ENCODE measurements at regions not wholly inside any gene's neighbourhood (a gene's known extent, or its start where the extent isn't known, plus 50 kb on each side); places are given as distances from the start of the nearest gene placed in this dataset.

GRCh38 chr12:67837876-67838275, 151.4 kb upstream of the IFNG-AS1 start:
- H3K27ac ChIP-seq (replicated peaks; ENCODE audit: low read length): no peak overlapping the region

GRCh38 chr12:67842124-67842523, 147.1 kb upstream of the IFNG-AS1 start:
- Histone ChIP-seq H4K91ac (ENCODE audit: low read depth, low read length, poor library complexity) (no peak overlapping the region), H2BK15ac (ENCODE audit: low read length) (no peak overlapping the region), H2AK5ac (ENCODE audit: low read depth, low read length) (no peak overlapping the region), H3K27ac (replicated peaks; ENCODE audit: low read length) (no peak overlapping the region), H2BK5ac (ENCODE audit: low read length) (no peak overlapping the region), H4K8ac (ENCODE audit: low read depth, low read length) (no peak overlapping the region), H3K79me1 (ENCODE audit: low read depth, low read length) (no peaks in the 10 kb centered on the region), H3K4me2 (ENCODE audit: insufficient read depth, low read length, poor library complexity, severe bottlenecking) (no peak overlapping the region), H3K18ac (ENCODE audit: low read length) (no peak overlapping the region), H3K23ac (ENCODE audit: low read depth, low read length, poor library complexity) (no peak overlapping the region), H3K4me1 (ENCODE audit: control insufficient read depth in 2 of 2, insufficient read depth in 1 of 2, low read depth in 1 of 2, low read length in 2 of 2) (no peaks in the 10 kb centered on the region), H2BK12ac (ENCODE audit: low read length) (no peak overlapping the region), H3K36me3 (replicated peaks in 1 of 2; ENCODE audit: control insufficient read depth in 2 of 2, insufficient read depth in 2 of 2, low read length in 2 of 2) (no peaks in the 10 kb centered on the region), H3K4ac (ENCODE audit: low read length) (no peak overlapping the region), H3K4me3 (ENCODE audit: low read length in 2 of 2) (no peak overlapping the region), H2BK120ac (ENCODE audit: low read depth, low read length) (no peak overlapping the region), H3K27me3 (ENCODE audit: control insufficient read depth in 3 of 3, insufficient read depth in 3 of 3, low read depth in 1 of 3, low read length in 3 of 3) (no peaks in the 10 kb centered on the region), H3K9me3 (replicated peaks in 1 of 2; ENCODE audit: control insufficient read depth in 2 of 2, insufficient read depth in 1 of 2, low read depth in 1 of 2, low read length in 2 of 2) (peaks cover 0 to 2% of the 10 kb centered on the region in 2 donors), H3K9ac (ENCODE audit: low read depth, low read length, poor library complexity) (no peak overlapping the region), H3K14ac (ENCODE audit: low read length) (no peak overlapping the region), H2AFZ (ENCODE audit: low read length) (no peak overlapping the region)
- no peak for DNase-seq (ENCODE audit: low spot score)
- WGBS, 2 donors (ENCODE audit: extremely low coverage in 2 of 2, insufficient read length in 2 of 2, insufficient replicate concordance in 1 of 2): no CpG with 5 or more reads among the region's 2 CpGs

More at GRCh38 chr12:67837876-67838275, 151.4 kb upstream of the IFNG-AS1 start:
- DNase-seq (ENCODE audit: low spot score): no peak
- WGBS, 2 donors (ENCODE audit: extremely low coverage in 2 of 2, insufficient read length in 2 of 2, insufficient replicate concordance in 1 of 2): no CpG with 5 or more reads among the region's 1 CpG
- H3K9ac ChIP-seq (ENCODE audit: low read depth, low read length, poor library complexity): no peak overlapping the region
- H3K4me3 ChIP-seq (ENCODE audit: low read length in 2 of 2): no peak overlapping the region
- no peak overlapping the region for H3K14ac ChIP-seq (ENCODE audit: low read length)
- no peak overlapping the region for H3K4me2 ChIP-seq (ENCODE audit: insufficient read depth, low read length, poor library complexity, severe bottlenecking)
- no peak overlapping the region for H2BK120ac ChIP-seq (ENCODE audit: low read depth, low read length)
- H3K4me1 ChIP-seq (ENCODE audit: control insufficient read depth in 2 of 2, insufficient read depth in 1 of 2, low read depth in 1 of 2, low read length in 2 of 2): no peaks in the 10 kb centered on the region
- H3K9me3 ChIP-seq (replicated peaks in 1 of 2; ENCODE audit: control insufficient read depth in 2 of 2, insufficient read depth in 1 of 2, low read depth in 1 of 2, low read length in 2 of 2): peaks cover 0 to 2% of the 10 kb centered on the region in 2 donors
- no peaks in the 10 kb centered on the region for H3K36me3 ChIP-seq (replicated peaks in 1 of 2; ENCODE audit: control insufficient read depth in 2 of 2, insufficient read depth in 2 of 2, low read length in 2 of 2)
- H2AFZ ChIP-seq (ENCODE audit: low read length): no peak overlapping the region
- no peak overlapping the region for H2BK12ac ChIP-seq (ENCODE audit: low read length)
- H3K18ac ChIP-seq (ENCODE audit: low read length): no peak overlapping the region
- no peak overlapping the region for H2BK5ac ChIP-seq (ENCODE audit: low read length)
- H3K79me1 ChIP-seq (ENCODE audit: low read depth, low read length): no peaks in the 10 kb centered on the region
- no peaks in the 10 kb centered on the region for H3K27me3 ChIP-seq (ENCODE audit: control insufficient read depth in 3 of 3, insufficient read depth in 3 of 3, low read depth in 1 of 3, low read length in 3 of 3)
- H4K91ac ChIP-seq (ENCODE audit: low read depth, low read length, poor library complexity): no peak overlapping the region
- H3K4ac ChIP-seq (ENCODE audit: low read length): no peak overlapping the region
- no peak overlapping the region for H4K8ac ChIP-seq (ENCODE audit: low read depth, low read length)
- H2BK15ac ChIP-seq (ENCODE audit: low read length): no peak overlapping the region
- H2AK5ac ChIP-seq (ENCODE audit: low read depth, low read length): no peak overlapping the region
- H3K23ac ChIP-seq (ENCODE audit: low read depth, low read length, poor library complexity): no peak overlapping the region

- H2BK120ac ChIP-seq (ENCODE audit: low read depth, low read length): no peak overlapping the region
- no peak overlapping the region for H3K4me3 ChIP-seq (ENCODE audit: low read length in 2 of 2)
- no peaks in the 10 kb centered on the region for H3K4me1 ChIP-seq (ENCODE audit: control insufficient read depth in 2 of 2, insufficient read depth in 1 of 2, low read depth in 1 of 2, low read length in 2 of 2)
- H2AK5ac ChIP-seq (ENCODE audit: low read depth, low read length): no peak overlapping the region
- H3K27ac ChIP-seq (replicated peaks; ENCODE audit: low read length): no peak overlapping the region
- no peak overlapping the region for H2BK15ac ChIP-seq (ENCODE audit: low read length)
- H3K23ac ChIP-seq (ENCODE audit: low read depth, low read length, poor library complexity): no peak overlapping the region
- no peak overlapping the region for H3K9ac ChIP-seq (ENCODE audit: low read depth, low read length, poor library complexity)
- no peak overlapping the region for H2BK5ac ChIP-seq (ENCODE audit: low read length)
- H4K8ac ChIP-seq (ENCODE audit: low read depth, low read length): no peak overlapping the region
- no peak overlapping the region for H3K4me2 ChIP-seq (ENCODE audit: insufficient read depth, low read length, poor library complexity, severe bottlenecking)
- no peaks in the 10 kb centered on the region for H3K79me1 ChIP-seq (ENCODE audit: low read depth, low read length)
- no peaks in the 10 kb centered on the region for H3K27me3 ChIP-seq (ENCODE audit: control insufficient read depth in 3 of 3, insufficient read depth in 3 of 3, low read depth in 1 of 3, low read length in 3 of 3)
- no peak overlapping the region for H3K18ac ChIP-seq (ENCODE audit: low read length)
- no peak overlapping the region for H3K14ac ChIP-seq (ENCODE audit: low read length)
- H3K9me3 ChIP-seq (replicated peaks in 1 of 2; ENCODE audit: control insufficient read depth in 2 of 2, insufficient read depth in 1 of 2, low read depth in 1 of 2, low read length in 2 of 2): peaks cover 0 to 2% of the 10 kb centered on the region in 2 donors
- no peak for DNase-seq (ENCODE audit: low spot score)
- no peak overlapping the region for H3K4ac ChIP-seq (ENCODE audit: low read length)
- H3K36me3 ChIP-seq (replicated peaks in 1 of 2; ENCODE audit: control insufficient read depth in 2 of 2, insufficient read depth in 2 of 2, low read length in 2 of 2): no peaks in the 10 kb centered on the region
- no peak overlapping the region for H4K91ac ChIP-seq (ENCODE audit: low read depth, low read length, poor library complexity)
- no CpG with 5 or more reads among the region's 3 CpGs for WGBS, 2 donors (ENCODE audit: extremely low coverage in 2 of 2, insufficient read length in 2 of 2, insufficient replicate concordance in 1 of 2)
- H2BK12ac ChIP-seq (ENCODE audit: low read length): no peak overlapping the region
- no peak overlapping the region for H2AFZ ChIP-seq (ENCODE audit: low read length)
Measured at GRCh38 chr12:67843257-67843656, 146.0 kb upstream of the IFNG-AS1 start.

- no peak overlapping the region for H3K4me3 ChIP-seq (ENCODE audit: low read length in 2 of 2)
- WGBS, 2 donors (ENCODE audit: extremely low coverage in 2 of 2, insufficient read length in 2 of 2, insufficient replicate concordance in 1 of 2): no CpG with 5 or more reads among the region's 2 CpGs
Measured at GRCh38 chr12:67852701-67853100, 136.5 kb upstream of the IFNG-AS1 start.

More at GRCh38 chr12:67852701-67853100, 136.5 kb upstream of the IFNG-AS1 start:
- H3K4me1 ChIP-seq (ENCODE audit: control insufficient read depth in 2 of 2, insufficient read depth in 1 of 2, low read depth in 1 of 2, low read length in 2 of 2): no peaks in the 10 kb centered on the region
- no peak overlapping the region for H2AK5ac ChIP-seq (ENCODE audit: low read depth, low read length)
- H4K8ac ChIP-seq (ENCODE audit: low read depth, low read length): no peak overlapping the region
- H2BK12ac ChIP-seq (ENCODE audit: low read length): no peak overlapping the region
- no peak overlapping the region for H2AFZ ChIP-seq (ENCODE audit: low read length)
- H2BK120ac ChIP-seq (ENCODE audit: low read depth, low read length): no peak overlapping the region
- no peak overlapping the region for H3K14ac ChIP-seq (ENCODE audit: low read length)
- no peak overlapping the region for H3K9ac ChIP-seq (ENCODE audit: low read depth, low read length, poor library complexity)
- H3K9me3 ChIP-seq (replicated peaks in 1 of 2; ENCODE audit: control insufficient read depth in 2 of 2, insufficient read depth in 1 of 2, low read depth in 1 of 2, low read length in 2 of 2): no peaks in the 10 kb centered on the region
- H3K27me3 ChIP-seq (ENCODE audit: control insufficient read depth in 3 of 3, insufficient read depth in 3 of 3, low read depth in 1 of 3, low read length in 3 of 3): no peaks in the 10 kb centered on the region
- H3K4ac ChIP-seq (ENCODE audit: low read length): no peak overlapping the region
- H3K79me1 ChIP-seq (ENCODE audit: low read depth, low read length): no peaks in the 10 kb centered on the region
- no peak overlapping the region for H4K91ac ChIP-seq (ENCODE audit: low read depth, low read length, poor library complexity)
- H3K23ac ChIP-seq (ENCODE audit: low read depth, low read length, poor library complexity): no peak overlapping the region
- no peak overlapping the region for H2BK5ac ChIP-seq (ENCODE audit: low read length)
- no peak overlapping the region for H3K27ac ChIP-seq (replicated peaks; ENCODE audit: low read length)
- H2BK15ac ChIP-seq (ENCODE audit: low read length): no peak overlapping the region
- no peak overlapping the region for H3K18ac ChIP-seq (ENCODE audit: low read length)
- no peaks in the 10 kb centered on the region for H3K36me3 ChIP-seq (replicated peaks in 1 of 2; ENCODE audit: control insufficient read depth in 2 of 2, insufficient read depth in 2 of 2, low read length in 2 of 2)
- H3K4me2 ChIP-seq (ENCODE audit: insufficient read depth, low read length, poor library complexity, severe bottlenecking): no peak overlapping the region
- no peak for DNase-seq (ENCODE audit: low spot score)
